GM12878 (cell line): ENCODE measurements at regions not wholly inside any gene's neighbourhood (a gene's known extent, or its start where the extent isn't known, plus 50 kb on each side); places are given as distances from the start of the nearest gene placed in this dataset.

Experiments used
- ATAC-seq: fragments of 200-7000 bp; cut with Tn5 transposase; 3 replicates; pipeline ENCODE4 v1.9.1; 2020; ENCODE audit warnings: mild to moderate bottlenecking, moderate library complexity
- BruUV-seq: library from RNA; stranded (reverse); fragments of 400-500 nt; replicated peaks from 2 replicates; lab custom pipeline; 2021; lab: Mats Ljungman, UMichigan
- CTCF ChIA-PET: fragments of 300-600 bp; sonication (Branson Sonifier 250); formaldehyde crosslinking; extraction: SDS; loops from one replicate; lab custom pipeline; 2021; ENCODE audit warnings: inconsistent platforms; lab: Yijun Ruan, JAX
- POLR2A ChIA-PET: fragments of 350-600 bp; formaldehyde crosslinking; extraction: SDS; loops from one replicate; lab custom pipeline; 2021; ENCODE audit warnings: inconsistent platforms; lab: Charles Lee
- RAD21 ChIA-PET: fragments of 300-600 bp; sonication (Branson Sonifier 250); formaldehyde crosslinking; loops from one replicate; lab custom pipeline; 2023; ENCODE audit warnings: antibody characterized with exemption; ENCODE audit not compliant: unreplicated experiment; lab: Charles Lee
- SMC1A ChIA-PET: fragments of 300-600 bp; sonication (Branson Sonifier 250); formaldehyde crosslinking; loops from one replicate; lab custom pipeline; 2023; ENCODE audit not compliant: unreplicated experiment, uncharacterized antibody; lab: Charles Lee
- DNase-seq: peaks from one replicate; pipeline ENCODE4 v3.0.0-alpha.2; 2011; ENCODE audit warnings: low read depth, low spot score
- FAIRE-seq: peaks from 3 replicates; lab custom pipeline; 2011; peaks lifted over from hg19 to GRCh38; lab: Jason Lieb, UNC
- H2AFZ ChIP-seq: 2 replicates; pipeline ENCODE4 v1.6.0; 2011; ENCODE audit warnings: low read depth, low read length, control low read depth; ENCODE audit not compliant: control insufficient read depth
- H3K27ac ChIP-seq: 2 replicates; pipeline ENCODE4 v1.5.1; 2011; ENCODE audit warnings: control low read depth; ENCODE audit not compliant: control insufficient read depth, insufficient read depth
- H3K27me3 ChIP-seq, 2 experiments: replicated peaks in 1 of 2; 2 replicates each; pipeline versions ENCODE4 v1.6.0 to v1.6.1; 2011; ENCODE audit warnings: low read length in 1 of 2; ENCODE audit not compliant: control insufficient read depth in 2 of 2, insufficient read depth in 2 of 2
- H3K36me3 ChIP-seq, 2 experiments: 2 replicates each; pipeline ENCODE4 v1.5.1; 2011; ENCODE audit warnings: low read length in 1 of 2; ENCODE audit not compliant: control insufficient read depth in 2 of 2, insufficient read depth in 2 of 2
- H3K4me1 ChIP-seq: 2 replicates; pipeline ENCODE4 v1.6.1; 2011; ENCODE audit warnings: mild to moderate bottlenecking, low read length, moderate library complexity, mixed read lengths; ENCODE audit not compliant: control insufficient read depth, insufficient read depth
- H3K4me2 ChIP-seq: 2 replicates; pipeline ENCODE4 v1.6.0; 2011; ENCODE audit warnings: control low read depth; ENCODE audit not compliant: control insufficient read depth, insufficient read depth
- H3K4me3 ChIP-seq: fragments of 200-600 bp; sonication (generic); 2 replicates; pipeline ENCODE4 v1.5.1; 2016
- H3K79me2 ChIP-seq: 2 replicates; pipeline ENCODE4 v1.6.0; 2011; ENCODE audit warnings: low read length; ENCODE audit not compliant: control insufficient read depth, insufficient read depth
- H3K9ac ChIP-seq: 2 replicates; pipeline ENCODE4 v1.8.0; 2011; ENCODE audit warnings: low read length, control low read depth, mixed read lengths; ENCODE audit not compliant: control insufficient read depth, insufficient read depth
- H3K9me3 ChIP-seq: replicated peaks from 3 replicates; pipeline ENCODE4 v1.5.1; 2011; ENCODE audit warnings: mild to moderate bottlenecking, low read length; ENCODE audit not compliant: control insufficient read depth, insufficient read depth
- H4K20me1 ChIP-seq: 2 replicates; pipeline ENCODE4 v1.6.0; 2011; ENCODE audit not compliant: control insufficient read depth, insufficient read depth
- MXI1 ChIP-seq: fragments of 150-350 bp; IDR thresholded peaks from 2 replicates; pipeline ENCODE4 v1.6.1; 2011; ENCODE audit warnings: low read depth, mild to moderate bottlenecking, inconsistent platforms, low read length, improper control_type of control experiment
- NBN ChIP-seq: fragments of 450-650 bp; IDR thresholded peaks from 2 replicates; pipeline ENCODE4 v1.6.1; 2016
- SMAD1 ChIP-seq: fragments of 450-650 bp; IDR thresholded peaks from 2 replicates; pipeline ENCODE4 v1.6.1; 2018; ENCODE audit warnings: mild to moderate bottlenecking, low read depth; ENCODE audit not compliant: partially characterized antibody
- WGBS: methylation state at CpG from one replicate; pipeline ENCODE4 v1.1.6; 2016; ENCODE audit warnings: low lambda C conversion rate; ENCODE audit not compliant: insufficient replicate concordance, insufficient coverage; ENCODE audit errors: missing lambda C conversion rate; 5-methylcytosine and 5-hydroxymethylcytosine counted together
- in situ Hi-C: fragments of 300-500 bp; cut with MboI; formaldehyde crosslinking; loops from 9 replicates; pipeline ENCODE4 v1.14.3; 2018; ENCODE audit warnings: mixed read lengths
- intact Hi-C: fragments of 100-400 bp; cut with micrococcal nuclease; formaldehyde crosslinking; loops from one replicate; pipeline ENCODE4 v1.14.2; 2022; ENCODE audit not compliant: unreplicated experiment
- TF ChIP-seq, protein P1 (sequence below): IDR thresholded peaks from 2 replicates; pipeline ENCODE4 v1.6.1; 2012; ENCODE audit warnings: low read depth, low read length, improper control_type of control experiment
- TF ChIP-seq, protein P2 (sequence below): IDR thresholded peaks from 2 replicates; pipeline ENCODE4 v1.6.1; 2011; ENCODE audit warnings: low read depth, mild to moderate bottlenecking, low read length, moderate library complexity, borderline replicate concordance; ENCODE audit errors: extremely low read depth
- TF ChIP-seq, protein P3 (sequence below): fragments of 150-350 bp; IDR thresholded peaks from 2 replicates; pipeline ENCODE4 v1.6.1; 2016; ENCODE audit warnings: low read depth, low read length
- TF ChIP-seq, protein P4 (sequence below): IDR thresholded peaks from 2 replicates; pipeline ENCODE4 v1.6.1; 2012; ENCODE audit warnings: low read length, inconsistent platforms

DNA sequence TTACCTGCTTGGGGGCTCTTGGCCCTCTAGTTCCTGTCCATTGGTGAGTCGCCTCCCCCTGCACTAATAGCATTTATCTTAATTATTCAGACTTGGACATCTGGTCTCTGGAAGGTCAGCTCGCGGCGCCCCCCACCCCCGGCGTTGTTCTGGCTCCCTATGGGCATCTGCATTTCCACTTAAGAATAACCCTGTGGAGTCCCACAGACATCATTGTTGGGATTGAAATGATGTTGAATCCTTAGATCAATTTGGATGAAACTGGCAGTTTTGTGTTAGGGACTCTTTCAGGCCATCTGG, 313.8 kb upstream of the HS6ST1 start (continued):
- no peak for TF ChIP-seq NBN
- TF ChIP-seq, protein P1, sequence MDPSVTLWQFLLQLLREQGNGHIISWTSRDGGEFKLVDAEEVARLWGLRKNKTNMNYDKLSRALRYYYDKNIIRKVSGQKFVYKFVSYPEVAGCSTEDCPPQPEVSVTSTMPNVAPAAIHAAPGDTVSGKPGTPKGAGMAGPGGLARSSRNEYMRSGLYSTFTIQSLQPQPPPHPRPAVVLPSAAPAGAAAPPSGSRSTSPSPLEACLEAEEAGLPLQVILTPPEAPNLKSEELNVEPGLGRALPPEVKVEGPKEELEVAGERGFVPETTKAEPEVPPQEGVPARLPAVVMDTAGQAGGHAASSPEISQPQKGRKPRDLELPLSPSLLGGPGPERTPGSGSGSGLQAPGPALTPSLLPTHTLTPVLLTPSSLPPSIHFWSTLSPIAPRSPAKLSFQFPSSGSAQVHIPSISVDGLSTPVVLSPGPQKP, result no peak
- TF ChIP-seq, protein P2, sequence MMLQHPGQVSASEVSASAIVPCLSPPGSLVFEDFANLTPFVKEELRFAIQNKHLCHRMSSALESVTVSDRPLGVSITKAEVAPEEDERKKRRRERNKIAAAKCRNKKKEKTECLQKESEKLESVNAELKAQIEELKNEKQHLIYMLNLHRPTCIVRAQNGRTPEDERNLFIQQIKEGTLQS, result no peak

DNA sequence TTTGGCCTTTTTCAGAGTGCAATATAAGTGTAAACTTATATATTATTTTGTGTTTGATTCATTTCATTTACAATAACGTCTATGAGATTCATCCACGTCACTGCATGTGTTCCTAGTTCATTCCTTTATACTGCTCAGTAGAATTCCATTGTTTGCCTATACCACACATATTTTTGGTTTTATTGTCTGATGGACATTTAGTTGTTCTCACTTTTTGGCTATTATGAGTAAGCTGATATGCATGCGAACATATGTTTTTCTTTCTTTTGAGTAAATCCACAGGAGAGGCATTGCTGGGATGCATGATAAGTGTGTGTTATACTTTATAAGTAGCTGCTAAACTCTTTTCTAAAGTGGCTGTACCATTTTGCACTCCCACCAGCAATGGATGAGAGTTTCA, 314.8 kb upstream of the HS6ST1 start:
- Histone ChIP-seq H2AFZ (no peak overlapping the region), H3K27me3 (0 out of 4 replicates have a peak, but pooled peaks cover 1 to 2% of the 10 kb centered on the region in 2 experiments), H3K4me3 (no peak overlapping the region), H3K79me2 (no peaks in the 10 kb centered on the region), H4K20me1 (no peaks in the 10 kb centered on the region), H3K9ac (no peak overlapping the region), H3K27ac (no peak overlapping the region), H3K9me3 (no peaks in the 10 kb centered on the region), H3K4me1 (no peaks in the 10 kb centered on the region), H3K4me2 (no peak overlapping the region), H3K36me3 (no peaks in the 10 kb centered on the region)
- no peak for DNase-seq
- BruUV-seq, result no TSS peak
- ChIA-PET SMC1A (no interaction called here), RAD21 (no interaction called here), POLR2A (no interaction called here), CTCF (no interaction called here)
- TF ChIP-seq MXI1 (no peak), SMAD1 (no peak)
- TF ChIP-seq, protein P3, sequence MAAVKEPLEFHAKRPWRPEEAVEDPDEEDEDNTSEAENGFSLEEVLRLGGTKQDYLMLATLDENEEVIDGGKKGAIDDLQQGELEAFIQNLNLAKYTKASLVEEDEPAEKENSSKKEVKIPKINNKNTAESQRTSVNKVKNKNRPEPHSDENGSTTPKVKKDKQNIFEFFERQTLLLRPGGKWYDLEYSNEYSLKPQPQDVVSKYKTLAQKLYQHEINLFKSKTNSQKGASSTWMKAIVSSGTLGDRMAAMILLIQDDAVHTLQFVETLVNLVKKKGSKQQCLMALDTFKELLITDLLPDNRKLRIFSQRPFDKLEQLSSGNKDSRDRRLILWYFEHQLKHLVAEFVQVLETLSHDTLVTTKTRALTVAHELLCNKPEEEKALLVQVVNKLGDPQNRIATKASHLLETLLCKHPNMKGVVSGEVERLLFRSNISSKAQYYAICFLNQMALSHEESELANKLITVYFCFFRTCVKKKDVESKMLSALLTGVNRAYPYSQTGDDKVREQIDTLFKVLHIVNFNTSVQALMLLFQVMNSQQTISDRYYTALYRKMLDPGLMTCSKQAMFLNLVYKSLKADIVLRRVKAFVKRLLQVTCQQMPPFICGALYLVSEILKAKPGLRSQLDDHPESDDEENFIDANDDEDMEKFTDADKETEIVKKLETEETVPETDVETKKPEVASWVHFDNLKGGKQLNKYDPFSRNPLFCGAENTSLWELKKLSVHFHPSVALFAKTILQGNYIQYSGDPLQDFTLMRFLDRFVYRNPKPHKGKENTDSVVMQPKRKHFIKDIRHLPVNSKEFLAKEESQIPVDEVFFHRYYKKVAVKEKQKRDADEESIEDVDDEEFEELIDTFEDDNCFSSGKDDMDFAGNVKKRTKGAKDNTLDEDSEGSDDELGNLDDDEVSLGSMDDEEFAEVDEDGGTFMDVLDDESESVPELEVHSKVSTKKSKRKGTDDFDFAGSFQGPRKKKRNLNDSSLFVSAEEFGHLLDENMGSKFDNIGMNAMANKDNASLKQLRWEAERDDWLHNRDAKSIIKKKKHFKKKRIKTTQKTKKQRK, result no peak
- TF ChIP-seq, protein P4, sequence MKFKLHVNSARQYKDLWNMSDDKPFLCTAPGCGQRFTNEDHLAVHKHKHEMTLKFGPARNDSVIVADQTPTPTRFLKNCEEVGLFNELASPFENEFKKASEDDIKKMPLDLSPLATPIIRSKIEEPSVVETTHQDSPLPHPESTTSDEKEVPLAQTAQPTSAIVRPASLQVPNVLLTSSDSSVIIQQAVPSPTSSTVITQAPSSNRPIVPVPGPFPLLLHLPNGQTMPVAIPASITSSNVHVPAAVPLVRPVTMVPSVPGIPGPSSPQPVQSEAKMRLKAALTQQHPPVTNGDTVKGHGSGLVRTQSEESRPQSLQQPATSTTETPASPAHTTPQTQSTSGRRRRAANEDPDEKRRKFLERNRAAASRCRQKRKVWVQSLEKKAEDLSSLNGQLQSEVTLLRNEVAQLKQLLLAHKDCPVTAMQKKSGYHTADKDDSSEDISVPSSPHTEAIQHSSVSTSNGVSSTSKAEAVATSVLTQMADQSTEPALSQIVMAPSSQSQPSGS, result no peak
- WGBS, result 31% methylated on average over 3 of the region's 3 CpGs
- no peak for ATAC-seq
- no peak for FAIRE-seq
- in situ Hi-C loops, result no loop called here
- intact Hi-C loops, result no loop called here
